IMR-90 (cell line): ENCODE measurements at regions not wholly inside any gene's neighbourhood (a gene's known extent, or its start where the extent isn't known, plus 50 kb on each side); places are given as distances from the start of the nearest gene placed in this dataset.

Experiments
- ATAC-seq: fragments of 200-7000 bp; cut with Tn5 transposase; 2 replicates; pipeline ENCODE4 v1.9.1; 2020; ENCODE audit warnings: low read depth, mild to moderate bottlenecking, moderate library complexity
- BruUV-seq: library from RNA; stranded (reverse); fragments of 400-500 nt; replicated peaks from 2 replicates; lab custom pipeline; 2021; lab: Mats Ljungman, UMichigan
- CTCF ChIA-PET: fragments of 300-600 bp; formaldehyde crosslinking; extraction: SDS; loops from one replicate; lab custom pipeline; 2021; ENCODE audit warnings: antibody characterized with exemption; lab: Yijun Ruan, JAX
- POLR2A ChIA-PET: fragments of 300-600 bp; sonication (Branson Sonifier 250); formaldehyde crosslinking; loops from one replicate; lab custom pipeline; 2022; ENCODE audit warnings: antibody characterized with exemption; ENCODE audit not compliant: unreplicated experiment; lab: Charles Lee
- DNase-seq: peaks from one replicate; pipeline ENCODE4 v3.0.0; 2013
- H2AFZ ChIP-seq: replicated peaks from 2 replicates; pipeline ENCODE3; 2013; ENCODE audit warnings: low read length, mild to moderate bottlenecking; ENCODE audit not compliant: poor library complexity
- H2AK5ac ChIP-seq: 2 replicates; pipeline ENCODE4 v1.6.1; 2013; ENCODE audit warnings: low read depth, low read length, inconsistent platforms
- H2AK9ac ChIP-seq: replicated peaks from 2 replicates; pipeline ENCODE3; 2013; ENCODE audit warnings: mild to moderate bottlenecking, low read depth, low read length, moderate library complexity; ENCODE audit not compliant: poor library complexity
- H2BK120ac ChIP-seq: 2 replicates; pipeline ENCODE4 v1.6.1; 2013; ENCODE audit warnings: low read depth, low read length, inconsistent platforms
- H2BK15ac ChIP-seq: 3 replicates; pipeline ENCODE4 v1.6.1; 2013; ENCODE audit warnings: low read depth, low read length, inconsistent platforms
- H2BK20ac ChIP-seq: 2 replicates; pipeline ENCODE4 v1.6.1; 2013; ENCODE audit warnings: low read depth, mild to moderate bottlenecking, inconsistent platforms, low read length, moderate library complexity
- H2BK5ac ChIP-seq: 2 replicates; pipeline ENCODE4 v1.6.1; 2013; ENCODE audit warnings: mild to moderate bottlenecking, low read depth, low read length, inconsistent platforms; ENCODE audit not compliant: poor library complexity, severe bottlenecking
- H3K14ac ChIP-seq: replicated peaks from 2 replicates; pipeline ENCODE4 v1.6.1; 2013; ENCODE audit warnings: low read depth, low read length, inconsistent platforms
- H3K18ac ChIP-seq: 2 replicates; pipeline ENCODE4 v1.6.1; 2013; ENCODE audit warnings: low read depth, low read length, control low read depth
- H3K23ac ChIP-seq: 2 replicates; pipeline ENCODE4 v1.6.1; 2013; ENCODE audit warnings: low read depth, low read length, inconsistent platforms
- H3K27ac ChIP-seq: 2 replicates; pipeline ENCODE4 v1.5.1; 2013; ENCODE audit warnings: mild to moderate bottlenecking, control low read depth, low read length; ENCODE audit not compliant: insufficient read depth
- H3K27me3 ChIP-seq: 2 replicates; pipeline ENCODE4 v1.6.1; 2013; ENCODE audit warnings: low read length; ENCODE audit not compliant: control insufficient read depth, insufficient read depth
- H3K36me3 ChIP-seq: 2 replicates; pipeline ENCODE4 v1.6.1; 2013; ENCODE audit warnings: low read length, mixed read lengths; ENCODE audit not compliant: control insufficient read depth, insufficient read depth
- H3K4ac ChIP-seq: 2 replicates; pipeline ENCODE4 v1.6.1; 2013; ENCODE audit warnings: low read depth, low read length, inconsistent platforms
- H3K4me1 ChIP-seq: 2 replicates; pipeline ENCODE4 v1.6.1; 2013; ENCODE audit warnings: low read length, mixed read lengths; ENCODE audit not compliant: control insufficient read depth, insufficient read depth
- H3K4me2 ChIP-seq: 2 replicates; pipeline ENCODE4 v1.6.1; 2013; ENCODE audit warnings: low read depth, mild to moderate bottlenecking, control low read depth, low read length, moderate library complexity
- H3K4me3 ChIP-seq: 2 replicates; pipeline ENCODE4 v1.5.1; 2013; ENCODE audit warnings: low read depth, mild to moderate bottlenecking, control low read depth, low read length, moderate library complexity; ENCODE audit not compliant: insufficient read depth
- H3K56ac ChIP-seq: 2 replicates; pipeline ENCODE4 v1.6.1; 2013; ENCODE audit warnings: low read length, inconsistent platforms; ENCODE audit not compliant: insufficient read depth; ENCODE audit errors: extremely low read depth
- H3K79me1 ChIP-seq, 2 experiments: 2 replicates each; pipeline ENCODE4 v1.6.1; 2013; ENCODE audit warnings: low read length in 2 of 2, inconsistent platforms in 1 of 2, low read depth in 1 of 2
- H3K9ac ChIP-seq: 2 replicates; pipeline ENCODE4 v1.6.1; 2013; ENCODE audit warnings: low read depth, low read length, control low read depth
- H3K9me1 ChIP-seq: 2 replicates; pipeline ENCODE4 v1.6.1; 2013; ENCODE audit warnings: low read length, inconsistent platforms; ENCODE audit not compliant: insufficient read depth
- H3K9me3 ChIP-seq: 2 replicates; pipeline ENCODE4 v1.6.1; 2013; ENCODE audit warnings: low read length; ENCODE audit not compliant: control insufficient read depth, insufficient read depth
- H4K20me1 ChIP-seq: 2 replicates; pipeline ENCODE4 v1.6.1; 2013; ENCODE audit warnings: low read length, inconsistent platforms; ENCODE audit not compliant: insufficient read depth
- H4K5ac ChIP-seq: 2 replicates; pipeline ENCODE4 v1.6.1; 2013; ENCODE audit warnings: mild to moderate bottlenecking, low read depth, low read length, control low read depth
- H4K8ac ChIP-seq, 2 experiments: 2 replicates each; pipeline ENCODE4 v1.6.1; 2013; ENCODE audit warnings: low read depth in 2 of 2, low read length in 2 of 2, control low read depth in 1 of 2, inconsistent platforms in 1 of 2
- H4K91ac ChIP-seq: 2 replicates; pipeline ENCODE4 v1.6.1; 2013; ENCODE audit warnings: low read depth, low read length, inconsistent platforms; ENCODE audit not compliant: insufficient read depth
- BHLHE40 ChIP-seq: fragments of 150-350 bp; IDR thresholded peaks from 2 replicates; pipeline ENCODE4 v1.6.1; 2016; ENCODE audit warnings: mild to moderate bottlenecking, low read depth, low read length
- CEBPB ChIP-seq: IDR thresholded peaks from 2 replicates; pipeline ENCODE4 v1.6.1; 2012; ENCODE audit warnings: low read depth, low read length, improper control_type of control experiment
- CHD1 ChIP-seq: IDR thresholded peaks from 2 replicates; pipeline ENCODE4 v1.6.1; 2012; ENCODE audit warnings: low read depth, low read length, improper control_type of control experiment
- CTCF ChIP-seq: conservative IDR thresholded peaks from 2 replicates; pipeline ENCODE4 v1.5.1; 2012; ENCODE audit warnings: mild to moderate bottlenecking, low read depth, low read length, improper control_type of control experiment
- ELK1 ChIP-seq: fragments of 150-350 bp; IDR thresholded peaks from 2 replicates; pipeline ENCODE4 v1.6.1; 2016; ENCODE audit warnings: low read depth, mild to moderate bottlenecking, low read length, moderate library complexity, borderline replicate concordance
- FOS ChIP-seq: fragments of 150-350 bp; IDR thresholded peaks from 2 replicates; pipeline ENCODE4 v1.6.1; 2016; ENCODE audit warnings: low read depth, low read length
- MAFK ChIP-seq: IDR thresholded peaks from 2 replicates; pipeline ENCODE4 v1.6.1; 2012; ENCODE audit warnings: low read depth, low read length, improper control_type of control experiment
- MAZ ChIP-seq: IDR thresholded peaks from 2 replicates; pipeline ENCODE4 v1.6.1; 2012; ENCODE audit warnings: low read depth, mild to moderate bottlenecking, low read length, improper control_type of control experiment, moderate library complexity, borderline replicate concordance
- MXI1 ChIP-seq: IDR thresholded peaks from 2 replicates; pipeline ENCODE4 v1.6.1; 2012; ENCODE audit warnings: low read depth, mild to moderate bottlenecking, low read length, moderate library complexity, borderline replicate concordance
- NFE2L2 ChIP-seq: fragments of 150-350 bp; IDR thresholded peaks from 2 replicates; pipeline ENCODE4 v1.6.1; 2016; ENCODE audit warnings: low read depth, mild to moderate bottlenecking, low read length
- POLR2A ChIP-seq: IDR thresholded peaks from 2 replicates; pipeline ENCODE4 v1.6.1; 2012; ENCODE audit warnings: mild to moderate bottlenecking, low read depth, low read length
- RAD21 ChIP-seq: IDR thresholded peaks from 2 replicates; pipeline ENCODE4 v1.6.1; 2012; ENCODE audit warnings: low read length, improper control_type of control experiment
- RCOR1 ChIP-seq: IDR thresholded peaks from 2 replicates; pipeline ENCODE4 v1.6.1; 2012; ENCODE audit warnings: mild to moderate bottlenecking, low read length, improper control_type of control experiment; ENCODE audit not compliant: insufficient replicate concordance
- RFX5 ChIP-seq: IDR thresholded peaks from 2 replicates; pipeline ENCODE4 v1.8.0; 2012; ENCODE audit warnings: low read depth, mild to moderate bottlenecking, low read length, moderate library complexity
- SMC3 ChIP-seq: fragments of 150-350 bp; IDR thresholded peaks from 2 replicates; pipeline ENCODE4 v1.6.1; 2016; ENCODE audit warnings: low read depth, mild to moderate bottlenecking, antibody characterized with exemption, low read length, moderate library complexity
- USF2 ChIP-seq: fragments of 150-350 bp; IDR thresholded peaks from 2 replicates; pipeline ENCODE4 v1.6.1; 2017; ENCODE audit warnings: mild to moderate bottlenecking, antibody characterized with exemption, low read length, low read depth
- WGBS, 2 experiments: methylation state at CpG; one replicate each; pipeline versions ENCODE4 v1.1.5 to v1.1.7; 2013; ENCODE audit warnings: missing lambda C conversion rate in 2 of 2; ENCODE audit not compliant: insufficient read length in 1 of 2; ENCODE audit errors: extremely low coverage in 2 of 2; 5-methylcytosine and 5-hydroxymethylcytosine counted together
- dilution Hi-C: fragments of 300-500 bp; cut with HindIII; formaldehyde crosslinking; loops from one replicate; pipeline ENCODE4 v1.14.3; 2018; ENCODE audit warnings: low sequenced_read_pairs; ENCODE audit not compliant: unreplicated experiment
- in situ Hi-C: fragments of 300-500 bp; cut with MboI; formaldehyde crosslinking; loops from 3 replicates; pipeline ENCODE4 v1.14.3; 2019; ENCODE audit warnings: low sequenced_read_pairs, inconsistent platforms, mixed read lengths
- intact Hi-C: fragments of 100-400 bp; cut with micrococcal nuclease; formaldehyde crosslinking; loops from 2 replicates; pipeline ENCODE4 v1.10.0; 2022

- Histone ChIP-seq H3K9me3 (no peaks in the 10 kb centered on the region), H3K9me1 (no peaks in the 10 kb centered on the region), H2BK5ac (no peak overlapping the region), H3K4me1 (no peaks in the 10 kb centered on the region), H4K91ac (no peak overlapping the region), H3K4me3 (no peak overlapping the region), H2BK120ac (no peak overlapping the region), H3K4ac (no peak overlapping the region), H3K27me3 (no peaks in the 10 kb centered on the region), H3K23ac (no peak overlapping the region), H2BK20ac (no peak overlapping the region), H4K20me1 (no peaks in the 10 kb centered on the region), H3K14ac (no peak overlapping the region), H4K5ac (no peak overlapping the region), H3K56ac (no peak overlapping the region), H3K27ac (no peak overlapping the region), H3K18ac (no peak overlapping the region), H3K79me1 (no peaks in the 10 kb centered on the region), H3K9ac (no peak overlapping the region), H3K4me2 (no peak overlapping the region), H2AK9ac (no peak overlapping the region), H4K8ac (no peak overlapping the region), H3K36me3 (no peaks in the 10 kb centered on the region), H2AFZ (no peak overlapping the region), H2AK5ac (no peak overlapping the region), H2BK15ac (no peak overlapping the region)
- ChIA-PET POLR2A (no interaction called here), CTCF (no interaction called here)
- DNase-seq: no peak
- dilution Hi-C loops (no loop called here), intact Hi-C loops (no loop called here), in situ Hi-C loops (no loop called here)
- no TSS peak for BruUV-seq
- no peak for ATAC-seq
- WGBS, 2 experiments: no CpG with 5 or more reads among the region's 1 CpG
- TF ChIP-seq RCOR1: no peak
- TF ChIP-seq NFE2L2: no peak
- TF ChIP-seq MXI1: no peak
- no peak for TF ChIP-seq CEBPB
- TF ChIP-seq CHD1: no peak
- no peak for TF ChIP-seq RFX5
- TF ChIP-seq CTCF: no peak
- TF ChIP-seq MAFK: no peak
- no peak for TF ChIP-seq SMC3
- TF ChIP-seq USF2: no peak
- TF ChIP-seq BHLHE40: no peak
- no peak for TF ChIP-seq FOS
- no peak for TF ChIP-seq ELK1
- TF ChIP-seq RAD21: no peak
- no peak for TF ChIP-seq POLR2A
- TF ChIP-seq MAZ: no peak
Observed at GRCh38 chr12:74418573-74418972, 119.1 kb upstream of the ATXN7L3B start.
